ENCODE measurements at regions not wholly inside any gene's neighbourhood (a gene's known extent, or its start where the extent isn't known, plus 50 kb on each side); places are given as distances from the start of the nearest gene placed in this dataset.

DNA sequence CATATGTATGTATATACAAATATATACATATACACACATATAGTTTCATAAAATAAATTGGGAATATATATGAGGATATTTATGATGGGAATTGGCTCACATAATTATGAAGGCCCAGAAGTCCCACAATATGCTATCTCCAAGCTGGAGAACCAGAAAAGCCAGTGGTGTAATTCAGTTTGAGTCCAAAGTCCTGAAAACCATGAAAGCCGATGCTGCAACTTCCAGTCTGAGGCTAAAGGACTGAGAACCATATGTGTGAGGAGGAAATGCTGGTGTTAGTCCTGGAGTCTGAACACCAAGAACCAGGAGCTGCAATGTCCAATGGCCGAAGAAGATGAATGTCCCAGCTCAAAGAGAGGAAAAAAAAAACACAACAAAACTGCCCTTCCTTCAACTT, 65.5 kb upstream of the PRKD1 start:
- CTCF ChIA-PET, result no interaction called here
- no peak for ATAC-seq
- intact Hi-C loops (cut with micrococcal nuclease; ENCODE audit: unreplicated experiment) (no loop called here), in situ Hi-C loops (cut with MboI) (no loop called here)
- BruUV-seq (replicated peaks), result no TSS peak
- H3K4me3 ChIP-seq, result no peak overlapping the region
- H3K27me3 ChIP-seq (replicated peaks in 1 of 2; ENCODE audit: control insufficient read depth in 2 of 2, insufficient read depth in 2 of 2, low read length in 1 of 2), result no peaks in the 10 kb centered on the region
- no peak overlapping the region for H3K27ac ChIP-seq (ENCODE audit: control insufficient read depth, insufficient read depth)
- FAIRE-seq, result no peak
- RAD21 ChIA-PET (ENCODE audit: unreplicated experiment), result no interaction called here
- H3K4me1 ChIP-seq (ENCODE audit: control insufficient read depth, insufficient read depth, low read length), result no peaks in the 10 kb centered on the region
- no peaks in the 10 kb centered on the region for H3K36me3 ChIP-seq (ENCODE audit: control insufficient read depth in 2 of 2, insufficient read depth in 2 of 2, low read length in 1 of 2)
- 42% methylated on average over 2 of the region's 2 CpGs for WGBS (ENCODE audit: insufficient coverage, insufficient replicate concordance, low lambda C conversion rate, missing lambda C conversion rate)
- no peaks in the 10 kb centered on the region for H3K79me2 ChIP-seq (ENCODE audit: control insufficient read depth, insufficient read depth, low read length)
- TF ChIP-seq, protein P1, sequence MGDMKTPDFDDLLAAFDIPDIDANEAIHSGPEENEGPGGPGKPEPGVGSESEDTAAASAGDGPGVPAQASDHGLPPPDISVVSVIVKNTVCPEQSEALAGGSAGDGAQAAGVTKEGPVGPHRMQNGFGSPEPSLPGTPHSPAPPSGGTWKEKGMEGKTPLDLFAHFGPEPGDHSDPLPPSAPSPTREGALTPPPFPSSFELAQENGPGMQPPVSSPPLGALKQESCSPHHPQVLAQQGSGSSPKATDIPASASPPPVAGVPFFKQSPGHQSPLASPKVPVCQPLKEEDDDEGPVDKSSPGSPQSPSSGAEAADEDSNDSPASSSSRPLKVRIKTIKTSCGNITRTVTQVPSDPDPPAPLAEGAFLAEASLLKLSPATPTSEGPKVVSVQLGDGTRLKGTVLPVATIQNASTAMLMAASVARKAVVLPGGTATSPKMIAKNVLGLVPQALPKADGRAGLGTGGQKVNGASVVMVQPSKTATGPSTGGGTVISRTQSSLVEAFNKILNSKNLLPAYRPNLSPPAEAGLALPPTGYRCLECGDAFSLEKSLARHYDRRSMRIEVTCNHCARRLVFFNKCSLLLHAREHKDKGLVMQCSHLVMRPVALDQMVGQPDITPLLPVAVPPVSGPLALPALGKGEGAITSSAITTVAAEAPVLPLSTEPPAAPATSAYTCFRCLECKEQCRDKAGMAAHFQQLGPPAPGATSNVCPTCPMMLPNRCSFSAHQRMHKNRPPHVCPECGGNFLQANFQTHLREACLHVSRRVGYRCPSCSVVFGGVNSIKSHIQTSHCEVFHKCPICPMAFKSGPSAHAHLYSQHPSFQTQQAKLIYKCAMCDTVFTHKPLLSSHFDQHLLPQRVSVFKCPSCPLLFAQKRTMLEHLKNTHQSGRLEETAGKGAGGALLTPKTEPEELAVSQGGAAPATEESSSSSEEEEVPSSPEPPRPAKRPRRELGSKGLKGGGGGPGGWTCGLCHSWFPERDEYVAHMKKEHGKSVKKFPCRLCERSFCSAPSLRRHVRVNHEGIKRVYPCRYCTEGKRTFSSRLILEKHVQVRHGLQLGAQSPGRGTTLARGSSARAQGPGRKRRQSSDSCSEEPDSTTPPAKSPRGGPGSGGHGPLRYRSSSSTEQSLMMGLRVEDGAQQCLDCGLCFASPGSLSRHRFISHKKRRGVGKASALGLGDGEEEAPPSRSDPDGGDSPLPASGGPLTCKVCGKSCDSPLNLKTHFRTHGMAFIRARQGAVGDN (IDR thresholded peaks at IDR 0.05), result no peak
- no peak for TF ChIP-seq WRNIP1 (IDR thresholded peaks at IDR 0.05; ENCODE audit: borderline replicate concordance, low read depth, low read length)
- no peak for TF ChIP-seq CREB1 (IDR thresholded peaks at IDR 0.05; ENCODE audit: low read depth)
- TF ChIP-seq ASH2L (IDR thresholded peaks at IDR 0.05; ENCODE audit: borderline replicate concordance, low read depth), result no peak
- TF ChIP-seq, protein P2, sequence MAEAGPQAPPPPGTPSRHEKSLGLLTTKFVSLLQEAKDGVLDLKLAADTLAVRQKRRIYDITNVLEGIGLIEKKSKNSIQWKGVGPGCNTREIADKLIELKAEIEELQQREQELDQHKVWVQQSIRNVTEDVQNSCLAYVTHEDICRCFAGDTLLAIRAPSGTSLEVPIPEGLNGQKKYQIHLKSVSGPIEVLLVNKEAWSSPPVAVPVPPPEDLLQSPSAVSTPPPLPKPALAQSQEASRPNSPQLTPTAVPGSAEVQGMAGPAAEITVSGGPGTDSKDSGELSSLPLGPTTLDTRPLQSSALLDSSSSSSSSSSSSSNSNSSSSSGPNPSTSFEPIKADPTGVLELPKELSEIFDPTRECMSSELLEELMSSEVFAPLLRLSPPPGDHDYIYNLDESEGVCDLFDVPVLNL (IDR thresholded peaks at IDR 0.05; ENCODE audit: low read depth, low read length), result no peak
- TF ChIP-seq ZBED1 (IDR thresholded peaks at IDR 0.05; ENCODE audit: borderline replicate concordance), result no peak
- no peak for TF ChIP-seq MEF2B (IDR thresholded peaks at IDR 0.05; ENCODE audit: partially characterized antibody, poor library complexity, severe bottlenecking)
- no peak for TF ChIP-seq MXI1 (IDR thresholded peaks at IDR 0.05; ENCODE audit: low read depth, low read length)
- TF ChIP-seq MYB (IDR thresholded peaks at IDR 0.05; ENCODE audit: borderline replicate concordance, low read depth, low read length), result no peak
- no peak for TF ChIP-seq TCF3 (IDR thresholded peaks at IDR 0.05; ENCODE audit: borderline replicate concordance, insufficient read depth, low read depth, low read length)
- TF ChIP-seq CHD4 (IDR thresholded peaks at IDR 0.05), result no peak
- TF ChIP-seq KDM1A (IDR thresholded peaks at IDR 0.05; ENCODE audit: borderline replicate concordance), result no peak
- TF ChIP-seq, protein P3, sequence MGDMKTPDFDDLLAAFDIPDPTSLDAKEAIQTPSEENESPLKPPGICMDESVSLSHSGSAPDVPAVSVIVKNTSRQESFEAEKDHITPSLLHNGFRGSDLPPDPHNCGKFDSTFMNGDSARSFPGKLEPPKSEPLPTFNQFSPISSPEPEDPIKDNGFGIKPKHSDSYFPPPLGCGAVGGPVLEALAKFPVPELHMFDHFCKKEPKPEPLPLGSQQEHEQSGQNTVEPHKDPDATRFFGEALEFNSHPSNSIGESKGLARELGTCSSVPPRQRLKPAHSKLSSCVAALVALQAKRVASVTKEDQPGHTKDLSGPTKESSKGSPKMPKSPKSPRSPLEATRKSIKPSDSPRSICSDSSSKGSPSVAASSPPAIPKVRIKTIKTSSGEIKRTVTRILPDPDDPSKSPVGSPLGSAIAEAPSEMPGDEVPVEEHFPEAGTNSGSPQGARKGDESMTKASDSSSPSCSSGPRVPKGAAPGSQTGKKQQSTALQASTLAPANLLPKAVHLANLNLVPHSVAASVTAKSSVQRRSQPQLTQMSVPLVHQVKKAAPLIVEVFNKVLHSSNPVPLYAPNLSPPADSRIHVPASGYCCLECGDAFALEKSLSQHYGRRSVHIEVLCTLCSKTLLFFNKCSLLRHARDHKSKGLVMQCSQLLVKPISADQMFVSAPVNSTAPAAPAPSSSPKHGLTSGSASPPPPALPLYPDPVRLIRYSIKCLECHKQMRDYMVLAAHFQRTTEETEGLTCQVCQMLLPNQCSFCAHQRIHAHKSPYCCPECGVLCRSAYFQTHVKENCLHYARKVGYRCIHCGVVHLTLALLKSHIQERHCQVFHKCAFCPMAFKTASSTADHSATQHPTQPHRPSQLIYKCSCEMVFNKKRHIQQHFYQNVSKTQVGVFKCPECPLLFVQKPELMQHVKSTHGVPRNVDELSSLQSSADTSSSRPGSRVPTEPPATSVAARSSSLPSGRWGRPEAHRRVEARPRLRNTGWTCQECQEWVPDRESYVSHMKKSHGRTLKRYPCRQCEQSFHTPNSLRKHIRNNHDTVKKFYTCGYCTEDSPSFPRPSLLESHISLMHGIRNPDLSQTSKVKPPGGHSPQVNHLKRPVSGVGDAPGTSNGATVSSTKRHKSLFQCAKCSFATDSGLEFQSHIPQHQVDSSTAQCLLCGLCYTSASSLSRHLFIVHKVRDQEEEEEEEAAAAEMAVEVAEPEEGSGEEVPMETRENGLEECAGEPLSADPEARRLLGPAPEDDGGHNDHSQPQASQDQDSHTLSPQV (IDR thresholded peaks at IDR 0.05), result no peak
- no peak for TF ChIP-seq MEF2A (IDR thresholded peaks at IDR 0.05; ENCODE audit: insufficient read depth, low read depth, low read length)
- no peak for TF ChIP-seq NR2F1 (conservative IDR thresholded peaks at IDR 0.05)
- TF ChIP-seq CEBPB (IDR thresholded peaks at IDR 0.05; ENCODE audit: borderline replicate concordance in 1 of 2, low read depth in 2 of 2, low read length in 2 of 2), result no peak
- no peak for TF ChIP-seq CBX3 (IDR thresholded peaks at IDR 0.05; ENCODE audit: borderline replicate concordance, low read depth)
- SMC1A ChIA-PET (ENCODE audit: uncharacterized antibody, unreplicated experiment), result no interaction called here
- no peak overlapping the region for H2AFZ ChIP-seq (ENCODE audit: control insufficient read depth, low read depth, low read length)
- no peaks in the 10 kb centered on the region for H4K20me1 ChIP-seq (ENCODE audit: control insufficient read depth, insufficient read depth)
- no peak for DNase-seq (ENCODE audit: low read depth, low spot score)
- no peak overlapping the region for H3K4me2 ChIP-seq (ENCODE audit: control insufficient read depth, insufficient read depth)
- H3K9me3 ChIP-seq (replicated peaks; ENCODE audit: control insufficient read depth, insufficient read depth, low read length), result no peaks in the 10 kb centered on the region; the same call in 2 of the 3 replicates
- no peak overlapping the region for H3K9ac ChIP-seq (ENCODE audit: control insufficient read depth, insufficient read depth, low read length)
- POLR2A ChIA-PET, result no interaction called here

Measured in GM12878 (cell line).